ENCODE measurements at regions not wholly inside any gene's neighbourhood (a gene's known extent, or its start where the extent isn't known, plus 50 kb on each side); places are given as distances from the start of the nearest gene placed in this dataset.

DNA sequence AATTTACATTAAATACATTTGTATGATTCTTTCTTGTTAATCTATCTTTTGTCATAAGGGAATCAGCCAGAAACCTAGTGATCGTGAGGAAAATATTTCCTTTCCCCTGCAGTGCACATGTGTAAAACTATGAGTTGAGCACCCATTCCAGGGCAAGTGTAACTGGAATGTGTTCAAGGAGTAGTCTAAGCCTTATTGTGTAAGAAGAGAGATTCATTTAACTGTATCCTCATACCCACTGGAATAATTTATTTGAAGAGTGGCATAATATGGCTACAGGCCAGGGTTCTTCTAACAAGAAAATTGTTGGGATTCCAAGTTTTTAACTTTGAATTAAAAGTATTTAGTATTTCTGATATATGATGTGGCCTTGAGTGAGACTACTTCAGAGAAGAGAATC, 1692.7 kb downstream of the EFNA5 start:
- no peak for TF ChIP-seq POLR2AphosphoS5 (IDR thresholded peaks at IDR 0.05; ENCODE audit: low read depth, low read length)
- TF ChIP-seq, protein P1, sequence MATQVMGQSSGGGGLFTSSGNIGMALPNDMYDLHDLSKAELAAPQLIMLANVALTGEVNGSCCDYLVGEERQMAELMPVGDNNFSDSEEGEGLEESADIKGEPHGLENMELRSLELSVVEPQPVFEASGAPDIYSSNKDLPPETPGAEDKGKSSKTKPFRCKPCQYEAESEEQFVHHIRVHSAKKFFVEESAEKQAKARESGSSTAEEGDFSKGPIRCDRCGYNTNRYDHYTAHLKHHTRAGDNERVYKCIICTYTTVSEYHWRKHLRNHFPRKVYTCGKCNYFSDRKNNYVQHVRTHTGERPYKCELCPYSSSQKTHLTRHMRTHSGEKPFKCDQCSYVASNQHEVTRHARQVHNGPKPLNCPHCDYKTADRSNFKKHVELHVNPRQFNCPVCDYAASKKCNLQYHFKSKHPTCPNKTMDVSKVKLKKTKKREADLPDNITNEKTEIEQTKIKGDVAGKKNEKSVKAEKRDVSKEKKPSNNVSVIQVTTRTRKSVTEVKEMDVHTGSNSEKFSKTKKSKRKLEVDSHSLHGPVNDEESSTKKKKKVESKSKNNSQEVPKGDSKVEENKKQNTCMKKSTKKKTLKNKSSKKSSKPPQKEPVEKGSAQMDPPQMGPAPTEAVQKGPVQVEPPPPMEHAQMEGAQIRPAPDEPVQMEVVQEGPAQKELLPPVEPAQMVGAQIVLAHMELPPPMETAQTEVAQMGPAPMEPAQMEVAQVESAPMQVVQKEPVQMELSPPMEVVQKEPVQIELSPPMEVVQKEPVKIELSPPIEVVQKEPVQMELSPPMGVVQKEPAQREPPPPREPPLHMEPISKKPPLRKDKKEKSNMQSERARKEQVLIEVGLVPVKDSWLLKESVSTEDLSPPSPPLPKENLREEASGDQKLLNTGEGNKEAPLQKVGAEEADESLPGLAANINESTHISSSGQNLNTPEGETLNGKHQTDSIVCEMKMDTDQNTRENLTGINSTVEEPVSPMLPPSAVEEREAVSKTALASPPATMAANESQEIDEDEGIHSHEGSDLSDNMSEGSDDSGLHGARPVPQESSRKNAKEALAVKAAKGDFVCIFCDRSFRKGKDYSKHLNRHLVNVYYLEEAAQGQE (IDR thresholded peaks at IDR 0.05; ENCODE audit: low read depth, low read length) = no peak
- TF ChIP-seq, protein P2, sequence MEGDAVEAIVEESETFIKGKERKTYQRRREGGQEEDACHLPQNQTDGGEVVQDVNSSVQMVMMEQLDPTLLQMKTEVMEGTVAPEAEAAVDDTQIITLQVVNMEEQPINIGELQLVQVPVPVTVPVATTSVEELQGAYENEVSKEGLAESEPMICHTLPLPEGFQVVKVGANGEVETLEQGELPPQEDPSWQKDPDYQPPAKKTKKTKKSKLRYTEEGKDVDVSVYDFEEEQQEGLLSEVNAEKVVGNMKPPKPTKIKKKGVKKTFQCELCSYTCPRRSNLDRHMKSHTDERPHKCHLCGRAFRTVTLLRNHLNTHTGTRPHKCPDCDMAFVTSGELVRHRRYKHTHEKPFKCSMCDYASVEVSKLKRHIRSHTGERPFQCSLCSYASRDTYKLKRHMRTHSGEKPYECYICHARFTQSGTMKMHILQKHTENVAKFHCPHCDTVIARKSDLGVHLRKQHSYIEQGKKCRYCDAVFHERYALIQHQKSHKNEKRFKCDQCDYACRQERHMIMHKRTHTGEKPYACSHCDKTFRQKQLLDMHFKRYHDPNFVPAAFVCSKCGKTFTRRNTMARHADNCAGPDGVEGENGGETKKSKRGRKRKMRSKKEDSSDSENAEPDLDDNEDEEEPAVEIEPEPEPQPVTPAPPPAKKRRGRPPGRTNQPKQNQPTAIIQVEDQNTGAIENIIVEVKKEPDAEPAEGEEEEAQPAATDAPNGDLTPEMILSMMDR (IDR thresholded peaks at IDR 0.05) = no peak
- TF ChIP-seq MXI1 (IDR thresholded peaks at IDR 0.05; ENCODE audit: low read depth, low read length) = no peak
- TF ChIP-seq EP300 (IDR thresholded peaks at IDR 0.05; ENCODE audit: borderline replicate concordance in 1 of 2, low read depth in 1 of 2, low read length in 1 of 2) = no peak
